H9 (cell line): ENCODE measurements at regions not wholly inside any gene's neighbourhood (a gene's known extent, or its start where the extent isn't known, plus 50 kb on each side); places are given as distances from the start of the nearest gene placed in this dataset.

Source experiments
- DNase-seq: peaks from one replicate; pipeline ENCODE4 v3.0.0-alpha.2; 2017
- H2AFZ ChIP-seq: one replicate; pipeline ENCODE4 v1.6.1; 2013; ENCODE audit warnings: mild to moderate bottlenecking, low read length, control low read depth, moderate library complexity
- H2AK5ac ChIP-seq: 2 replicates; pipeline ENCODE4 v1.6.1; 2013; ENCODE audit warnings: low read length, control low read depth, mixed read lengths; ENCODE audit not compliant: insufficient read length
- H2BK120ac ChIP-seq: one replicate; pipeline ENCODE4 v1.6.1; 2013; ENCODE audit warnings: low read depth, mild to moderate bottlenecking, low read length, control low read depth, inconsistent platforms; ENCODE audit not compliant: poor library complexity, severe bottlenecking
- H2BK12ac ChIP-seq: 2 replicates; pipeline ENCODE4 v1.6.1; 2013; ENCODE audit warnings: low read length, control low read depth, mixed read lengths, low read depth; ENCODE audit not compliant: insufficient read length
- H2BK15ac ChIP-seq: 2 replicates; pipeline ENCODE4 v1.6.1; 2013; ENCODE audit warnings: low read depth, low read length, control low read depth
- H2BK20ac ChIP-seq: one replicate; pipeline ENCODE4 v1.6.1; 2013; ENCODE audit warnings: low read depth, mild to moderate bottlenecking, low read length, control low read depth, inconsistent platforms; ENCODE audit not compliant: poor library complexity, severe bottlenecking
- H2BK5ac ChIP-seq: 2 replicates; pipeline ENCODE4 v1.6.1; 2013; ENCODE audit warnings: low read length, control low read depth, mixed read lengths; ENCODE audit not compliant: insufficient read length
- H3K14ac ChIP-seq: 2 replicates; pipeline ENCODE4 v1.6.1; 2013; ENCODE audit warnings: low read length, control low read depth; ENCODE audit not compliant: insufficient read depth
- H3K18ac ChIP-seq: 2 replicates; pipeline ENCODE4 v1.6.1; 2013; ENCODE audit warnings: low read depth, mild to moderate bottlenecking, mixed read lengths, low read length, control low read depth; ENCODE audit not compliant: insufficient read length
- H3K23ac ChIP-seq: 2 replicates; pipeline ENCODE4 v1.6.1; 2013; ENCODE audit warnings: low read length, control low read depth, mixed read lengths, low read depth; ENCODE audit not compliant: insufficient read length
- H3K23me2 ChIP-seq: 2 replicates; pipeline ENCODE4 v1.6.1; 2013; ENCODE audit warnings: low read depth, mild to moderate bottlenecking, mixed read lengths, low read length, control low read depth; ENCODE audit not compliant: insufficient read length, poor library complexity, severe bottlenecking
- H3K27ac ChIP-seq: 2 replicates; pipeline ENCODE4 v1.5.1; 2013; ENCODE audit warnings: low read length, control low read depth, mixed read lengths, low read depth; ENCODE audit not compliant: insufficient read length
- H3K27me3 ChIP-seq: 2 replicates; pipeline ENCODE4 v1.6.1; 2013; ENCODE audit warnings: low read length, control low read depth, inconsistent platforms; ENCODE audit not compliant: insufficient read depth
- H3K4ac ChIP-seq: 2 replicates; pipeline ENCODE4 v1.6.1; 2013; ENCODE audit warnings: low read depth, mild to moderate bottlenecking, control low read depth, inconsistent platforms, low read length, moderate library complexity
- H3K4me1 ChIP-seq: 2 replicates; pipeline ENCODE4 v1.6.1; 2013; ENCODE audit warnings: low read length, control low read depth, inconsistent platforms; ENCODE audit not compliant: insufficient read depth
- H3K4me2 ChIP-seq: 2 replicates; pipeline ENCODE4 v1.6.1; 2013; ENCODE audit warnings: low read length, control low read depth, mixed read lengths; ENCODE audit not compliant: insufficient read length, insufficient read depth
- H3K56ac ChIP-seq: 2 replicates; pipeline ENCODE4 v1.6.1; 2013; ENCODE audit warnings: low read depth, mild to moderate bottlenecking, mixed read lengths, low read length, control low read depth; ENCODE audit not compliant: insufficient read length
- H3K79me1 ChIP-seq: 2 replicates; pipeline ENCODE4 v1.6.1; 2013; ENCODE audit warnings: low read depth, mild to moderate bottlenecking, moderate library complexity, low read length, control low read depth, inconsistent platforms; ENCODE audit not compliant: insufficient read depth, poor library complexity, severe bottlenecking
- H3K79me2 ChIP-seq: 2 replicates; pipeline ENCODE4 v1.6.1; 2013; ENCODE audit warnings: low read length, control low read depth, inconsistent platforms; ENCODE audit not compliant: insufficient read depth
- H3K9ac ChIP-seq: 2 replicates; pipeline ENCODE4 v1.6.1; 2013; ENCODE audit warnings: low read length, control low read depth, mixed read lengths; ENCODE audit not compliant: insufficient read length; ENCODE audit errors: extremely low read depth
- H3K9me3 ChIP-seq: one replicate; pipeline ENCODE4 v1.6.1; 2013; ENCODE audit warnings: low read depth, low read length, inconsistent platforms; ENCODE audit not compliant: control insufficient read depth
- H3T11ph ChIP-seq: one replicate; pipeline ENCODE4 v1.6.1; 2013; ENCODE audit warnings: mild to moderate bottlenecking, low read length, control low read depth, inconsistent platforms
- H4K20me1 ChIP-seq: one replicate; pipeline ENCODE4 v1.6.1; 2013; ENCODE audit not compliant: control insufficient read depth, insufficient read length, insufficient read depth
- H4K5ac ChIP-seq: 2 replicates; pipeline ENCODE4 v1.6.1; 2013; ENCODE audit warnings: low read depth, mild to moderate bottlenecking, mixed read lengths, low read length, control low read depth; ENCODE audit not compliant: insufficient read length
- H4K8ac ChIP-seq: replicated peaks from 2 replicates; pipeline ENCODE4 v1.6.1; 2013; ENCODE audit warnings: low read length, control low read depth, mixed read lengths, low read depth; ENCODE audit not compliant: insufficient read length
- H4K91ac ChIP-seq: 2 replicates; pipeline ENCODE4 v1.6.1; 2013; ENCODE audit warnings: low read depth, mild to moderate bottlenecking, moderate library complexity, mixed read lengths, low read length, control low read depth; ENCODE audit not compliant: insufficient read length
- H3K27ac Mint-ChIP-seq, 3 experiments: 2 replicates in 2 of 3; 3 replicates in 1 of 3; pipeline ENCODE4 v1.8.0; 2020 to 2021; ENCODE audit warnings: mixed read lengths in 3 of 3, mild to moderate bottlenecking in 1 of 3, moderate library complexity in 1 of 3
- H3K27me3 Mint-ChIP-seq: 2 replicates; pipeline ENCODE4 v1.8.0; 2021; ENCODE audit warnings: low read depth, mild to moderate bottlenecking, moderate library complexity, mixed read lengths
- H3K36me3 Mint-ChIP-seq, 3 experiments: 2 replicates in 2 of 3; 3 replicates in 1 of 3; pipeline ENCODE4 v1.8.0; 2020 to 2021; ENCODE audit warnings: low read depth in 3 of 3, mixed read lengths in 3 of 3; ENCODE audit not compliant: insufficient read depth in 1 of 3
- H3K4me1 Mint-ChIP-seq, 2 experiments: 2 replicates each; pipeline ENCODE4 v1.8.0; 2020; ENCODE audit warnings: mixed read lengths in 2 of 2
- H3K4me3 Mint-ChIP-seq, 2 experiments: 2 replicates in 1 of 2; 3 replicates in 1 of 2; pipeline ENCODE4 v1.8.0; 2020 to 2021; ENCODE audit warnings: mild to moderate bottlenecking in 2 of 2, mixed read lengths in 2 of 2, moderate library complexity in 1 of 2
- H3K9me3 Mint-ChIP-seq, 2 experiments: 2 replicates in 1 of 2; 3 replicates in 1 of 2; pipeline ENCODE4 v1.8.0; 2020; ENCODE audit warnings: mild to moderate bottlenecking in 2 of 2, mixed read lengths in 2 of 2, moderate library complexity in 1 of 2
- WGBS: extraction: QIAGEN DNeasy Blood & Tissue Kit; methylation state at CpG from one replicate; pipeline ENCODE4 v1.1.7; 2013; ENCODE audit warnings: missing lambda C conversion rate, low lambda C conversion rate, mixed read lengths; ENCODE audit not compliant: insufficient read length; ENCODE audit errors: extremely low coverage; 5-methylcytosine and 5-hydroxymethylcytosine counted together
- TF ChIP-seq, protein P1 (sequence below): fragments of 200-600 bp; sonication (generic); conservative IDR thresholded peaks from 3 replicates; pipeline ENCODE4 v1.8.0; 2021; ENCODE audit warnings: antibody characterized with exemption, mild to moderate bottlenecking

DNA sequence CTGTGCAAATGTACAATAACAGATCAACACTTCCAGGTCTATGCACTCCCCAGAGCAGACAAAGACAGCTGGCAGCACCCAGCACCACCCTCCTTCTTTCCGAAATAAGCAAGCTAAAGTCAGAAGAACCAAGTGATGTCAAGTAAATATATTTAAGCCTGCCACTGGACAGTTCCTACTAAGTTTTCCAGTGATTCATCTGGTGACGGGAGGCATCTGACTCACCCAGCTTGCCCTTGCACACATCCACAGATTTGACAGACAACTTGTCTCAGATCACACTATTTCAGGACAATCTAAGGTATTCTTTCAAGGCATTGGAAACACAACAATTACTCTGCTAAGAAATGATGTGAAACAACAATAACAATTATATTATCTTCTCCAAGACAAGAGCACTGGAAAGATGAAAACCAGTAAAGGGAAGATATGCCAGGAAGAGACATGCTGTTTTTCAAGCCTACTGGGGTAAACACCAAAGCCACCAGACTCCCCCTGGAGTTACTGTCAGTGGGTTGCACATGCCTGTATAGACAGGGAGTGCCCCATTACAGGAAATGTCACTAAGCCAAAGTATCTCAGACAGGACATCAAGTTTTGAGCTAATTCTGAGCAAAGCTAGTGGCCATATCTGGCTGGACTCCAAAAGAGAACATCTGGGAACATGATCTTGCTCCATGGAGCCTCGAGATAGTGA lies 287.9 kb upstream of the KLHL29 start:
- no CpG with 5 or more reads among the region's 3 CpGs for WGBS

More for the DNA sequence above, 287.9 kb upstream of the KLHL29 start:
- Mint-ChIP-seq H3K27me3 (no peaks in the 10 kb centered on the region), H3K27ac (no peak overlapping the region), H3K4me1 (no peaks in the 10 kb centered on the region), H3K4me3 (no peak overlapping the region), H3K9me3 (no peaks in the 10 kb centered on the region), H3K36me3 (no peaks in the 10 kb centered on the region)
- no peak overlapping the region for H4K8ac ChIP-seq
- TF ChIP-seq, protein P1, sequence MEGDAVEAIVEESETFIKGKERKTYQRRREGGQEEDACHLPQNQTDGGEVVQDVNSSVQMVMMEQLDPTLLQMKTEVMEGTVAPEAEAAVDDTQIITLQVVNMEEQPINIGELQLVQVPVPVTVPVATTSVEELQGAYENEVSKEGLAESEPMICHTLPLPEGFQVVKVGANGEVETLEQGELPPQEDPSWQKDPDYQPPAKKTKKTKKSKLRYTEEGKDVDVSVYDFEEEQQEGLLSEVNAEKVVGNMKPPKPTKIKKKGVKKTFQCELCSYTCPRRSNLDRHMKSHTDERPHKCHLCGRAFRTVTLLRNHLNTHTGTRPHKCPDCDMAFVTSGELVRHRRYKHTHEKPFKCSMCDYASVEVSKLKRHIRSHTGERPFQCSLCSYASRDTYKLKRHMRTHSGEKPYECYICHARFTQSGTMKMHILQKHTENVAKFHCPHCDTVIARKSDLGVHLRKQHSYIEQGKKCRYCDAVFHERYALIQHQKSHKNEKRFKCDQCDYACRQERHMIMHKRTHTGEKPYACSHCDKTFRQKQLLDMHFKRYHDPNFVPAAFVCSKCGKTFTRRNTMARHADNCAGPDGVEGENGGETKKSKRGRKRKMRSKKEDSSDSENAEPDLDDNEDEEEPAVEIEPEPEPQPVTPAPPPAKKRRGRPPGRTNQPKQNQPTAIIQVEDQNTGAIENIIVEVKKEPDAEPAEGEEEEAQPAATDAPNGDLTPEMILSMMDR: no peak; the same call in 2 of the 3 replicates
- no peak overlapping the region for H3K4me2 ChIP-seq
- no peak for DNase-seq
- no peak overlapping the region for H3K18ac ChIP-seq
- H3K27me3 ChIP-seq: no peaks in the 10 kb centered on the region; the same call in 1 of the 2 replicates
- H3K4ac ChIP-seq: no peak overlapping the region
- no peak overlapping the region for H3K27ac ChIP-seq
- no peak overlapping the region for H2BK120ac ChIP-seq
- H2BK12ac ChIP-seq: no peak overlapping the region
- no peaks in the 10 kb centered on the region for H4K20me1 ChIP-seq
- H3K9me3 ChIP-seq: no peaks in the 10 kb centered on the region
- no peak overlapping the region for H2BK15ac ChIP-seq
- no peaks in the 10 kb centered on the region for H3K79me2 ChIP-seq
- H2AFZ ChIP-seq: no peak overlapping the region
- no peak overlapping the region for H2BK20ac ChIP-seq
- H2BK5ac ChIP-seq: no peak overlapping the region
- no peak overlapping the region for H3K23ac ChIP-seq
- no peak overlapping the region for H3K56ac ChIP-seq
- no peaks in the 10 kb centered on the region for H3K23me2 ChIP-seq
- H4K91ac ChIP-seq: no peak overlapping the region
- no peaks in the 10 kb centered on the region for H3K79me1 ChIP-seq
- no peak overlapping the region for H3T11ph ChIP-seq
- H2AK5ac ChIP-seq: no peak overlapping the region
- H3K14ac ChIP-seq: no peak overlapping the region
- no peak overlapping the region for H4K5ac ChIP-seq
- H3K9ac ChIP-seq: no peak overlapping the region
- no peaks in the 10 kb centered on the region for H3K4me1 ChIP-seq
